CD14-positive monocyte (primary cell): ENCODE measurements at regions not wholly inside any gene's neighbourhood (a gene's known extent, or its start where the extent isn't known, plus 50 kb on each side); places are given as distances from the start of the nearest gene placed in this dataset.
"Not testable (repeated sequence)": the region's sequence is repeated elsewhere in the genome, so short reads cannot be mapped to it uniquely, and the experiment has no call there.

Experiments
- DNase-seq, 3 donors: peaks; one replicate each; pipeline ENCODE4 v3.0.0-alpha.2; 2011 to 2022
- H2AFZ ChIP-seq: 2 replicates; pipeline ENCODE4 v1.6.0; 2012; ENCODE audit warnings: mild to moderate bottlenecking, low read depth, low read length, inconsistent platforms; ENCODE audit not compliant: insufficient read depth, poor library complexity, severe bottlenecking
- H3K27ac ChIP-seq, 2 donors: 1 replicate in 1 of 2; 2 replicates in 1 of 2; pipeline ENCODE4 v1.5.1; 2012 to 2013; ENCODE audit warnings: low read length in 2 of 2, control low read depth in 1 of 2, inconsistent platforms in 1 of 2, low read depth in 1 of 2, mild to moderate bottlenecking in 1 of 2
- H3K27me3 ChIP-seq, 2 donors: one replicate each; pipeline versions ENCODE4 v1.6.0 to v1.6.1; 2011 to 2013; ENCODE audit warnings: low read length in 2 of 2; ENCODE audit not compliant: control insufficient read depth in 2 of 2, insufficient read depth in 2 of 2
- H3K36me3 ChIP-seq, 2 donors: replicated peaks in 1 of 2; 1 replicate in 1 of 2; 2 replicates in 1 of 2; pipeline versions ENCODE4 v1.5.1 to v1.6.1; 2012 to 2013; ENCODE audit warnings: low read length in 2 of 2, control low read depth in 1 of 2, inconsistent platforms in 1 of 2, mild to moderate bottlenecking in 1 of 2; ENCODE audit not compliant: insufficient read depth in 2 of 2, control insufficient read depth in 1 of 2
- H3K4me1 ChIP-seq, 2 donors: 1 replicate in 1 of 2; 2 replicates in 1 of 2; pipeline versions ENCODE4 v1.5.1 to v1.6.1; 2012 to 2013; ENCODE audit warnings: low read length in 2 of 2, control low read depth in 1 of 2, inconsistent platforms in 1 of 2, mild to moderate bottlenecking in 1 of 2, moderate library complexity in 1 of 2; ENCODE audit not compliant: insufficient read depth in 2 of 2, control insufficient read depth in 1 of 2
- H3K4me2 ChIP-seq: replicated peaks from 2 replicates; pipeline ENCODE3; 2012; ENCODE audit warnings: low read length, moderate library complexity, mild to moderate bottlenecking; ENCODE audit not compliant: poor library complexity, severe bottlenecking; ENCODE audit errors: extremely low read depth
- H3K4me3 ChIP-seq, 3 experiments: fragments of 200-600 bp in 1 of 3; sonication (generic) in 1 of 3; replicated peaks in 1 of 3; 1 replicate in 2 of 3; 2 replicates in 1 of 3; pipeline ENCODE4 v1.5.1; 2011 to 2013; ENCODE audit warnings: low read length in 3 of 3, mild to moderate bottlenecking in 3 of 3, control low read depth in 2 of 3, low read depth in 2 of 3, inconsistent platforms in 1 of 3, moderate library complexity in 1 of 3
- H3K79me2 ChIP-seq: 2 replicates; pipeline ENCODE4 v1.6.0; 2012; ENCODE audit warnings: mild to moderate bottlenecking, control low read depth, inconsistent platforms, low read length, moderate library complexity; ENCODE audit not compliant: insufficient read depth
- H3K9ac ChIP-seq: 2 replicates; pipeline ENCODE4 v1.6.0; 2017; ENCODE audit warnings: low read length, mild to moderate bottlenecking; ENCODE audit not compliant: insufficient read depth, poor library complexity, severe bottlenecking
- H3K9me3 ChIP-seq, 2 donors: replicated peaks in 1 of 2; 1 replicate in 1 of 2; 2 replicates in 1 of 2; pipeline versions ENCODE4 v1.5.1 to v1.6.1; 2012 to 2013; ENCODE audit warnings: low read length in 2 of 2, control low read depth in 1 of 2; ENCODE audit not compliant: control insufficient read depth in 1 of 2, insufficient read depth in 1 of 2
- H4K20me1 ChIP-seq: 2 replicates; pipeline ENCODE4 v1.6.0; 2012; ENCODE audit warnings: mild to moderate bottlenecking, low read length, control low read depth, moderate library complexity; ENCODE audit not compliant: insufficient read depth
- H3K27ac Mint-ChIP-seq, 7 donors: one replicate each; pipeline ENCODE4 v1.8.0; 2020; ENCODE audit warnings: mild to moderate bottlenecking in 7 of 7, mixed read lengths in 7 of 7, moderate library complexity in 6 of 7, inconsistent platforms in 2 of 7
- H3K27me3 Mint-ChIP-seq, 3 donors: one replicate each; pipeline ENCODE4 v1.8.0; 2021 to 2022; ENCODE audit warnings: low read depth in 3 of 3, mild to moderate bottlenecking in 3 of 3, mixed read lengths in 3 of 3, moderate library complexity in 3 of 3, inconsistent platforms in 1 of 3
- H3K36me3 Mint-ChIP-seq, 2 donors: one replicate each; pipeline ENCODE4 v1.8.0; 2020; ENCODE audit warnings: mixed read lengths in 2 of 2, inconsistent platforms in 1 of 2, mild to moderate bottlenecking in 1 of 2
- H3K4me1 Mint-ChIP-seq: one replicate; pipeline ENCODE4 v1.8.0; 2020; ENCODE audit warnings: mild to moderate bottlenecking, mixed read lengths
- H3K4me3 Mint-ChIP-seq, 2 donors: one replicate each; pipeline ENCODE4 v1.8.0; 2020; ENCODE audit warnings: mild to moderate bottlenecking in 2 of 2, mixed read lengths in 2 of 2, moderate library complexity in 1 of 2
- H3K9me3 Mint-ChIP-seq, 7 donors: one replicate each; pipeline ENCODE4 v1.8.0; 2020 to 2022; ENCODE audit warnings: mixed read lengths in 7 of 7, mild to moderate bottlenecking in 6 of 7, moderate library complexity in 6 of 7, inconsistent platforms in 2 of 7
- WGBS: methylation state at CpG from one replicate; pipeline ENCODE4 v1.1.5; 2013; ENCODE audit warnings: missing lambda C conversion rate; ENCODE audit not compliant: insufficient coverage; 5-methylcytosine and 5-hydroxymethylcytosine counted together
- intact Hi-C, 2 donors: fragments of 100-400 bp; cut with micrococcal nuclease; formaldehyde crosslinking; loops; one replicate each; pipeline versions ENCODE4 v1.15.0 to v1.15.1; 2023
- TF ChIP-seq, protein P1 (sequence below): fragments of 200-600 bp; IDR thresholded peaks from one replicate; pipeline ENCODE4 v1.8.0; 2022; ENCODE audit warnings: antibody characterized with exemption, mild to moderate bottlenecking

DNA sequence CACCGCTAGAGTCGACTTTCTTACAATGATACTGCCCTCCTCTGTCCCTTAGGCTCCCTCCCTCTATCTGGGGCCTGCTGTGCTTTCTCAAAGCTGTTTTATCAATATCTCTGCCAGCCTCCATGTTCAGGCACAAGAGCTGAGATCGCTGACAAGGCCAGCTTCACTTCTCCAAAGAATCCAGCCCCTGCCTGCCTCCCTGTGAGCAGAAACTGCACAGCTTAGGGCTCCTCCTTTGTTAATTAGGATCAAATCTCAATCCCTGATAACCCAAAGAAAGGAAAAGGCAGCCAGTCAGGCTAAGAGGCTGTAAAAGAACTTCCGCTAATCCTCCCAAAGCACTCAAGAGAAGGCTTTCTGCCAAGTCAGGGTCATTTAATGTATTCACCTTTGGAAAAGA lies 616.0 kb upstream of the CDH11 start:
- peaks cover 33 to 39% of the 10 kb centered on the region in 2 donors for H3K4me1 ChIP-seq
- 58% methylated on average over 3 of the region's 4 CpGs for WGBS
- no peaks in the 10 kb centered on the region for H3K79me2 ChIP-seq
- no peak for DNase-seq
- H3K36me3 ChIP-seq = no peaks in the 10 kb centered on the region
- no peaks in the 10 kb centered on the region for H4K20me1 ChIP-seq
- TF ChIP-seq, protein P1, sequence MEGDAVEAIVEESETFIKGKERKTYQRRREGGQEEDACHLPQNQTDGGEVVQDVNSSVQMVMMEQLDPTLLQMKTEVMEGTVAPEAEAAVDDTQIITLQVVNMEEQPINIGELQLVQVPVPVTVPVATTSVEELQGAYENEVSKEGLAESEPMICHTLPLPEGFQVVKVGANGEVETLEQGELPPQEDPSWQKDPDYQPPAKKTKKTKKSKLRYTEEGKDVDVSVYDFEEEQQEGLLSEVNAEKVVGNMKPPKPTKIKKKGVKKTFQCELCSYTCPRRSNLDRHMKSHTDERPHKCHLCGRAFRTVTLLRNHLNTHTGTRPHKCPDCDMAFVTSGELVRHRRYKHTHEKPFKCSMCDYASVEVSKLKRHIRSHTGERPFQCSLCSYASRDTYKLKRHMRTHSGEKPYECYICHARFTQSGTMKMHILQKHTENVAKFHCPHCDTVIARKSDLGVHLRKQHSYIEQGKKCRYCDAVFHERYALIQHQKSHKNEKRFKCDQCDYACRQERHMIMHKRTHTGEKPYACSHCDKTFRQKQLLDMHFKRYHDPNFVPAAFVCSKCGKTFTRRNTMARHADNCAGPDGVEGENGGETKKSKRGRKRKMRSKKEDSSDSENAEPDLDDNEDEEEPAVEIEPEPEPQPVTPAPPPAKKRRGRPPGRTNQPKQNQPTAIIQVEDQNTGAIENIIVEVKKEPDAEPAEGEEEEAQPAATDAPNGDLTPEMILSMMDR = no peak
- H3K9me3 ChIP-seq = no peaks in the 10 kb centered on the region
- Mint-ChIP-seq H3K4me3 (no peak overlapping the region), H3K9me3 (peaks cover 0 to 3% (median 0%) of the 10 kb centered on the region in 7 donors), H3K4me1 (peaks cover 24% of the 10 kb centered on the region), H3K36me3 (no peaks in the 10 kb centered on the region), H3K27ac (no peak overlapping the region), H3K27me3 (peaks cover 0 to 2% (median 2%) of the 10 kb centered on the region in 3 donors)
- no peak overlapping the region for H3K27ac ChIP-seq
- peaks cover 0 to 2% of the 10 kb centered on the region in 2 donors for H3K27me3 ChIP-seq
- H3K9ac ChIP-seq = no peak overlapping the region
- no peak overlapping the region for H3K4me2 ChIP-seq
- H2AFZ ChIP-seq = no peak overlapping the region
- intact Hi-C loops = no loop called here
- H3K4me3 ChIP-seq = no peak overlapping the region

DNA sequence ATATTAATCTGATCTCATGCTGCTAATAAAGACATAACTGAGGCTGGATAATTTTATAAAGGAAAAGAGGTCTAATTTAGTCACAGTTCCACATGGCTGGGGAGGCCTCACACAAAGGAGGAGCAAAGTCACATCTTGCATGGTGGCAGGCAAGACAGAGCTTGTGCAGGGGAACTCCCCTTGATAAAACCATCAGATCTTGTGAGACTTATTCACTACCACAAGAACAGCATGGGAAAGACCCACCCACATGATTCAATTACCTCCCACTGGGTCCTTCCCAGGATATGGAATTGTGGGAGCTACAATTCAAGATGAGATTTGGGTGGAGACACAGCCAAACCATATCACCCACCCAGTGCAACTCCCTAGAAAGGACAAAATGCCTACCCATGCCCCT lies 613.8 kb upstream of the CDH11 start:
- H3K36me3 ChIP-seq, H2AFZ ChIP-seq, H3K9ac ChIP-seq, H3K9me3 Mint-ChIP-seq, H3K4me2 ChIP-seq, H3K27me3 ChIP-seq, H3K9me3 ChIP-seq, intact Hi-C loops, H3K27me3 Mint-ChIP-seq, H4K20me1 ChIP-seq, H3K36me3 Mint-ChIP-seq, H3K27ac ChIP-seq, H3K4me3 Mint-ChIP-seq, H3K4me3 ChIP-seq, H3K79me2 ChIP-seq: not testable (repeated sequence)
- Mint-ChIP-seq H3K4me1 (peaks cover 23% of the 10 kb centered on the region), H3K27ac (peak overlapping the region in 6 of 7 donors; percentile 63 to 89 (median 79))
- peaks cover 33 to 39% of the 10 kb centered on the region in 2 donors for H3K4me1 ChIP-seq
- DNase-seq = peak in 1 of 3 donors; percentile 40
